Trophoblast cell (in vitro differentiated cells and primary cell): ENCODE measurements at regions not wholly inside any gene's neighbourhood (a gene's known extent, or its start where the extent isn't known, plus 50 kb on each side); places are given as distances from the start of the nearest gene placed in this dataset.

Experiments
- DNase-seq, 2 donors: peaks; one replicate each; pipeline ENCODE4 v3.0.0-alpha.2; 2016
- H2AFZ ChIP-seq: 2 replicates; pipeline ENCODE4 v1.6.1; 2013; ENCODE audit warnings: low read length, moderate library complexity, mild to moderate bottlenecking; ENCODE audit not compliant: insufficient read depth, poor library complexity
- H2AK5ac ChIP-seq: 2 replicates; pipeline ENCODE4 v1.6.1; 2013; ENCODE audit warnings: mild to moderate bottlenecking, low read length
- H2BK120ac ChIP-seq: 2 replicates; pipeline ENCODE4 v1.6.1; 2013; ENCODE audit warnings: low read length, mild to moderate bottlenecking, moderate library complexity; ENCODE audit not compliant: insufficient read depth, poor library complexity
- H2BK12ac ChIP-seq: 2 replicates; pipeline ENCODE4 v1.6.1; 2013; ENCODE audit warnings: mild to moderate bottlenecking, low read length, moderate library complexity
- H2BK5ac ChIP-seq: 2 replicates; pipeline ENCODE4 v1.6.1; 2013; ENCODE audit warnings: low read length, low read depth, moderate library complexity, mild to moderate bottlenecking; ENCODE audit not compliant: poor library complexity
- H3K14ac ChIP-seq: 2 replicates; pipeline ENCODE4 v1.6.1; 2013; ENCODE audit warnings: mild to moderate bottlenecking, low read length
- H3K18ac ChIP-seq: 2 replicates; pipeline ENCODE4 v1.6.1; 2013; ENCODE audit warnings: mild to moderate bottlenecking, low read length
- H3K23ac ChIP-seq: 2 replicates; pipeline ENCODE4 v1.6.1; 2013; ENCODE audit warnings: low read length
- H3K27ac ChIP-seq: 2 replicates; pipeline ENCODE4 v1.5.1; 2013; ENCODE audit warnings: low read depth, mild to moderate bottlenecking, inconsistent platforms, low read length, moderate library complexity
- H3K27me3 ChIP-seq: 2 replicates; pipeline ENCODE4 v1.6.1; 2013; ENCODE audit warnings: inconsistent platforms, mild to moderate bottlenecking, low read length, moderate library complexity; ENCODE audit not compliant: insufficient read depth
- H3K36me3 ChIP-seq, 2 experiments: 1 replicate in 1 of 2; 2 replicates in 1 of 2; pipeline ENCODE4 v1.6.1; 2013; ENCODE audit warnings: low read length in 2 of 2, mild to moderate bottlenecking in 2 of 2, moderate library complexity in 1 of 2; ENCODE audit not compliant: insufficient read depth in 2 of 2, control insufficient read depth in 1 of 2
- H3K4ac ChIP-seq: 2 replicates; pipeline ENCODE4 v1.6.1; 2013; ENCODE audit warnings: low read depth, mild to moderate bottlenecking, low read length, moderate library complexity
- H3K4me1 ChIP-seq, 2 experiments: 1 replicate in 1 of 2; 2 replicates in 1 of 2; pipeline ENCODE4 v1.6.1; 2013; ENCODE audit warnings: low read length in 2 of 2, mild to moderate bottlenecking in 2 of 2, moderate library complexity in 1 of 2; ENCODE audit not compliant: insufficient read depth in 2 of 2, control insufficient read depth in 1 of 2
- H3K4me2 ChIP-seq: 2 replicates; pipeline ENCODE4 v1.6.1; 2013; ENCODE audit warnings: inconsistent platforms, mild to moderate bottlenecking, low read length, moderate library complexity
- H3K4me3 ChIP-seq: 2 replicates; pipeline ENCODE4 v1.5.1; 2013; ENCODE audit warnings: mild to moderate bottlenecking, low read depth, low read length, inconsistent platforms
- H3K79me1 ChIP-seq: one replicate; pipeline ENCODE4 v1.6.1; 2013; ENCODE audit warnings: low read length
- H3K79me2 ChIP-seq: 2 replicates; pipeline ENCODE4 v1.6.1; 2013; ENCODE audit warnings: low read length, mild to moderate bottlenecking; ENCODE audit not compliant: control insufficient read depth, insufficient read depth, poor library complexity
- H3K9ac ChIP-seq: 2 replicates; pipeline ENCODE4 v1.6.1; 2013; ENCODE audit warnings: mild to moderate bottlenecking, low read length
- H3K9me3 ChIP-seq: 2 replicates; pipeline ENCODE4 v1.6.1; 2013; ENCODE audit warnings: low read depth, mild to moderate bottlenecking, control low read depth, inconsistent platforms, low read length; ENCODE audit not compliant: insufficient read depth
- H4K12ac ChIP-seq: 2 replicates; pipeline ENCODE4 v1.6.1; 2013; ENCODE audit warnings: low read depth, mild to moderate bottlenecking, low read length, moderate library complexity
- H4K8ac ChIP-seq: 2 replicates; pipeline ENCODE4 v1.6.1; 2013; ENCODE audit warnings: low read depth, mild to moderate bottlenecking, low read length, moderate library complexity
- H4K91ac ChIP-seq: one replicate; pipeline ENCODE4 v1.6.1; 2013; ENCODE audit warnings: low read depth, mild to moderate bottlenecking, low read length, moderate library complexity
- WGBS: extraction: QIAGEN DNeasy Blood & Tissue Kit; methylation state at CpG from one replicate; pipeline ENCODE4 v1.1.7; 2013; ENCODE audit warnings: missing lambda C conversion rate; ENCODE audit not compliant: insufficient read length, insufficient coverage; ENCODE audit errors: extremely low coverage; 5-methylcytosine and 5-hydroxymethylcytosine counted together

DNA sequence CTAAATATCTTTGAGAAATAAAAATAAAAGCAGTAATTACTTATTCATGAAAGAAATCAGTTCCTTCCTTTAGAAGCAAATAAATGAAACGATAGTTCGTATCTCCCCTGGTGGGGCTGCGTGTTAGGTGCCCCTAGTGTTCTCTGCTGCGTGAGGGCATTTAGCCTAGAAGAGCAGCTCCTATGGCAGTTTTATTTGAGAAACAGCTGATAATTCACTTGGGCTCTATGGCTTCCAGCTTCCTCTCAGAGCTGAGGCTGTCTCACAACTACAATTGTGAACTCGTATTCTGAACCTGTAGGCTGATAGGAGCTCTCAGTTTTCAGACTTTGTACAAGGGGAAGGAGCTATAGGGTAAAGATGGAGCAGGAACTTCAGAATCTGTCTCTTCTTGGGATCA is 540.0 kb upstream of the MAP3K7 start:
- Histone ChIP-seq H2AFZ (no peak overlapping the region), H2BK120ac (no peak overlapping the region), H2BK12ac (no peak overlapping the region), H3K4me1 (no peaks in the 10 kb centered on the region), H3K36me3 (no peaks in the 10 kb centered on the region), H3K27ac (no peak overlapping the region), H3K9ac (no peak overlapping the region), H3K14ac (no peak overlapping the region), H3K4me2 (no peak overlapping the region), H3K79me2 (no peaks in the 10 kb centered on the region), H3K9me3 (no peaks in the 10 kb centered on the region), H3K23ac (no peak overlapping the region), H3K18ac (no peak overlapping the region), H3K4me3 (no peak overlapping the region), H4K8ac (no peak overlapping the region), H4K12ac (no peak overlapping the region), H2AK5ac (no peak overlapping the region), H3K79me1 (no peaks in the 10 kb centered on the region), H3K4ac (no peak overlapping the region), H2BK5ac (no peak overlapping the region), H3K27me3 (no peaks in the 10 kb centered on the region), H4K91ac (no peak overlapping the region)
- no peak for DNase-seq
- no CpG with 5 or more reads among the region's 5 CpGs for WGBS

DNA sequence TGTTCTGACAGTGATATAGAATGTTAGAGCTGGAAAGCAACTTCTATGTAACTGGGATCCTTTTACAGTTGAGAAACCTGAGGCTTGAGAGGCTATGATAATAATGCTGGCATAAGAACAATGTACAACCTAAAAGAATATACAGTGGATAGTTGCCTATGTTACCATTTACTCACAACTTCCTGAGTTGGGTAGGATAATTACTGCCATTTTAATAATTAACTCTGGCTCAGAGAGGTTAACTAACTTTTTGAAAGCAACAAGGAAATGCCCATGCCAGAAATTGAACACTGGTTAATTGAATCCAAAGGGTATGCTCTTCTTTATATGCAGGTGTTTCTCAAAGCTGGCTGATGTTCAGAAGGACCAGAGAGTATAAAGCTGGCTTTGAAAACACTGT is 530.7 kb upstream of the MAP3K7 start:
- Histone ChIP-seq H3K79me1 (no peaks in the 10 kb centered on the region), H3K18ac (no peak overlapping the region), H3K79me2 (no peaks in the 10 kb centered on the region), H3K9me3 (no peaks in the 10 kb centered on the region), H3K27me3 (no peaks in the 10 kb centered on the region), H3K4me2 (no peak overlapping the region), H3K14ac (no peak overlapping the region), H3K4ac (no peak overlapping the region), H2BK120ac (no peak overlapping the region), H3K4me3 (no peak overlapping the region), H4K12ac (no peak overlapping the region), H3K36me3 (no peaks in the 10 kb centered on the region), H2AK5ac (no peak overlapping the region), H4K91ac (no peak overlapping the region), H3K4me1 (no peaks in the 10 kb centered on the region), H3K23ac (no peak overlapping the region), H3K9ac (no peak overlapping the region), H2AFZ (no peak overlapping the region), H4K8ac (no peak overlapping the region), H2BK12ac (no peak overlapping the region), H3K27ac (no peak overlapping the region), H2BK5ac (no peak overlapping the region)
- no peak for DNase-seq

DNA sequence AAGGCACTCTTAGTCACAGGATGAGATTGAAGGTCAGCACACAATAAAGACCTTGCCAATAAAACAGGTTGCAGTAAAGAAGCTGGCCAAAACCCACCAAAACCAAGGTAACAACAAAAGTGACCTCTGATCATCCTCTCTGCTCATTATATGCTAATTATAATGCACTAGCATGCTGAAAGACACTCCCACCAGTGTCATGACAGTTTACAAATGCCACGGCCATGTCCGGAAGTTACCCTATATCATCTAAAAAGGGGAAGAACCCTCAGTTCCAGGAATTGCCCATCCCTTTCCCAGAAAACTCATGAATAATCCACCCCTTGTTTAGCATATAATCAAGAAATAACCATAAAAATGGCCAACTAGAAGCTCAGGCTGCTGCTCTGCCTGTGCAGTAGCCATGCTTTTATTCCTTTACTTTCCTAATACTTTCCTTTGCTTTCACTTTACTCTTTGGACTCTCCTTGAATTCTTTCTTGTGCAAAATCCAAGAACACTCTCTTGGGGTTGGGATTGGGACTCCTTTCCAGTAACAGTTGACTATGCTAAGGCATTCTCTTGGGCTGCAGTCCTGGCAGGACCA is 527.3 kb upstream of the MAP3K7 start:
- no peak overlapping the region for H3K4me3 ChIP-seq
- H2BK120ac ChIP-seq, result no peak overlapping the region
- no peak overlapping the region for H3K14ac ChIP-seq
- no peak overlapping the region for H2AFZ ChIP-seq
- no peaks in the 10 kb centered on the region for H3K79me2 ChIP-seq
- H3K4me2 ChIP-seq, result no peak overlapping the region
- H3K4ac ChIP-seq, result no peak overlapping the region
- no peak overlapping the region for H3K9ac ChIP-seq
- no peaks in the 10 kb centered on the region for H3K9me3 ChIP-seq
- no peaks in the 10 kb centered on the region for H3K79me1 ChIP-seq
- no peak overlapping the region for H4K91ac ChIP-seq
- no peaks in the 10 kb centered on the region for H3K4me1 ChIP-seq
- H4K12ac ChIP-seq, result no peak overlapping the region
- H3K23ac ChIP-seq, result no peak overlapping the region
- no peak for DNase-seq
- no peak overlapping the region for H2BK12ac ChIP-seq
- no peaks in the 10 kb centered on the region for H3K27me3 ChIP-seq
- H4K8ac ChIP-seq, result no peak overlapping the region
- H2BK5ac ChIP-seq, result no peak overlapping the region
- WGBS, result no CpG with 5 or more reads among the region's 2 CpGs
- no peaks in the 10 kb centered on the region for H3K36me3 ChIP-seq
- no peak overlapping the region for H3K27ac ChIP-seq
- no peak overlapping the region for H3K18ac ChIP-seq
- no peak overlapping the region for H2AK5ac ChIP-seq

DNA sequence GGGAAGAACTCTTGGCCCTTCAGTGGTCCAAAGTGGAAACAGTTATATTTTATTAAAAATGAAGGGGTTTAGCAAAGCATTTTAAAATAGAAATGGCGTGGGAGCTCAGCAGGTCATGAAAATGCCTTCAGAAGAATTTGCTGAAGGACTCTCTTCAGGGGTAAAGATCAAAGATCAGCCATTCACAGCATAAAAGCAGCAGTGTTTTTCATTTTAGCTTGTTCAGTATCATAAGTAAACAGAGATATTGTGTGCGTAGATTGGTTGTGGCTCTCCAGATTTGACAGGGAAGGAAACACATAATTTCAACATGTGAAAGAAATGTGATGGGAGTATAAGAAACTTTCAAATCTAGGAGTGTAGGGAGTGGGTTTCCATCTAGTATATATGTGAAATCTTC is 519.2 kb upstream of the MAP3K7 start:
- no peak overlapping the region for H3K18ac ChIP-seq
- no peak overlapping the region for H4K8ac ChIP-seq
- H3K36me3 ChIP-seq, result peaks cover 0 to 2% of the 10 kb centered on the region in 2 experiments
- no peaks in the 10 kb centered on the region for H3K4me1 ChIP-seq
- no peak overlapping the region for H2AFZ ChIP-seq
- no peak overlapping the region for H3K9ac ChIP-seq
- H4K91ac ChIP-seq, result no peak overlapping the region
- no peak overlapping the region for H3K4me3 ChIP-seq
- WGBS, result no CpG with 5 or more reads among the region's 2 CpGs
- no peak overlapping the region for H3K14ac ChIP-seq
- H3K4ac ChIP-seq, result no peak overlapping the region
- H3K79me1 ChIP-seq, result no peaks in the 10 kb centered on the region
- no peaks in the 10 kb centered on the region for H3K9me3 ChIP-seq
- no peak overlapping the region for H2BK120ac ChIP-seq
- no peak overlapping the region for H4K12ac ChIP-seq
- no peak overlapping the region for H2BK12ac ChIP-seq
- H2BK5ac ChIP-seq, result no peak overlapping the region
- no peak overlapping the region for H2AK5ac ChIP-seq
- no peak overlapping the region for H3K23ac ChIP-seq
- DNase-seq, result no peak
- no peak overlapping the region for H3K4me2 ChIP-seq
- H3K27ac ChIP-seq, result no peak overlapping the region
- no peaks in the 10 kb centered on the region for H3K79me2 ChIP-seq
- no peaks in the 10 kb centered on the region for H3K27me3 ChIP-seq
